ENCODE measurements at regions not wholly inside any gene's neighbourhood (a gene's known extent, or its start where the extent isn't known, plus 50 kb on each side); places are given as distances from the start of the nearest gene placed in this dataset.

DNA sequence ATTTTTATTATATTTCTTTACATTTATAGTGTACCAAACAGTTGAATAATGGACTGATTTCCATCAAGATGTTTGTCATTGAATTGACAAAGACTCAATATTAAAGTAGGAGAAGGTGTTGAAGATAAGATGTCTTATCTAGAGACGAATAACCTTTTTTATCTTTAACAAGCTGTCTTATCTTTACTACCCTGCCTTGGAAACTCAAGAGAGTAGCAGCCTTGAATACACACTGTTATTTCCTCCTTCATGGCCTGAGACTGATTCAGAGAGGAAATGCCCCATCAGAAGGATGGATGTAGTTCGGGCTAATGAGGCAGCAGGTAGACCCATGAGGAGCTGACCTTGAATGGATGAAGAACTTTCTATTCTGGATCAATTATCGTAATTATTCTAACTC, 365.1 kb upstream of the SEMA6D start:
- no peak for DNase-seq
- Mint-ChIP-seq H3K27ac (ENCODE audit: unreplicated experiment) (no peak overlapping the region), H3K27me3 (ENCODE audit: unreplicated experiment) (no peaks in the 10 kb centered on the region), H3K36me3 (ENCODE audit: insufficient read depth, unreplicated experiment) (no peaks in the 10 kb centered on the region), H3K4me3 (ENCODE audit: low read depth, unreplicated experiment) (no peak overlapping the region), H3K4me1 (ENCODE audit: low read depth, unreplicated experiment) (no peaks in the 10 kb centered on the region), H3K9me3 (ENCODE audit: low read depth, unreplicated experiment) (peaks cover 20% of the 10 kb centered on the region)
- no TSS peak for BruUV-seq (replicated peaks)
- intact Hi-C loops (cut with micrococcal nuclease; ENCODE audit: unreplicated experiment), result no loop called here
- TF ChIP-seq CTCF (IDR thresholded peaks at IDR 0.05; ENCODE audit: unreplicated experiment), result no peak
- CTCF ChIA-PET, result no interaction called here

- Mint-ChIP-seq H3K4me1 (ENCODE audit: low read depth, unreplicated experiment) (no peaks in the 10 kb centered on the region), H3K4me3 (ENCODE audit: low read depth, unreplicated experiment) (no peak overlapping the region), H3K27me3 (ENCODE audit: unreplicated experiment) (no peaks in the 10 kb centered on the region), H3K36me3 (ENCODE audit: insufficient read depth, unreplicated experiment) (no peaks in the 10 kb centered on the region), H3K9me3 (ENCODE audit: low read depth, unreplicated experiment) (peaks cover 12% of the 10 kb centered on the region), H3K27ac (ENCODE audit: unreplicated experiment) (no peak overlapping the region)
- intact Hi-C loops (cut with micrococcal nuclease; ENCODE audit: unreplicated experiment), result no loop called here
- no TSS peak for BruUV-seq (replicated peaks)
- CTCF ChIA-PET, result no interaction called here
- no peak for DNase-seq
- TF ChIP-seq CTCF (IDR thresholded peaks at IDR 0.05; ENCODE audit: unreplicated experiment), result no peak
Observed at GRCh38 chr15:47355759-47356158, 361.5 kb upstream of the SEMA6D start.

- H3K27me3 Mint-ChIP-seq (ENCODE audit: unreplicated experiment), result no peaks in the 10 kb centered on the region
- TF ChIP-seq CTCF (IDR thresholded peaks at IDR 0.05; ENCODE audit: unreplicated experiment), result no peak
- intact Hi-C loops (cut with micrococcal nuclease; ENCODE audit: unreplicated experiment), result no loop called here
- no TSS peak for BruUV-seq (replicated peaks)
- peaks cover 10% of the 10 kb centered on the region for H3K9me3 Mint-ChIP-seq (ENCODE audit: low read depth, unreplicated experiment)
- H3K4me1 Mint-ChIP-seq (ENCODE audit: low read depth, unreplicated experiment), result no peaks in the 10 kb centered on the region
- H3K27ac Mint-ChIP-seq (ENCODE audit: unreplicated experiment), result no peak overlapping the region
- no peak overlapping the region for H3K4me3 Mint-ChIP-seq (ENCODE audit: low read depth, unreplicated experiment)
- CTCF ChIA-PET, result no interaction called here
- no peak for DNase-seq
- no peaks in the 10 kb centered on the region for H3K36me3 Mint-ChIP-seq (ENCODE audit: insufficient read depth, unreplicated experiment)
Observed at GRCh38 chr15:47356297-47356696, 361.0 kb upstream of the SEMA6D start.

- intact Hi-C loops (cut with micrococcal nuclease; ENCODE audit: unreplicated experiment), result no loop called here
- Mint-ChIP-seq H3K9me3 (ENCODE audit: low read depth, unreplicated experiment) (peaks cover 12% of the 10 kb centered on the region), H3K36me3 (ENCODE audit: insufficient read depth, unreplicated experiment) (no peaks in the 10 kb centered on the region), H3K27me3 (ENCODE audit: unreplicated experiment) (no peaks in the 10 kb centered on the region), H3K4me1 (ENCODE audit: low read depth, unreplicated experiment) (no peaks in the 10 kb centered on the region), H3K4me3 (ENCODE audit: low read depth, unreplicated experiment) (no peak overlapping the region), H3K27ac (ENCODE audit: unreplicated experiment) (no peak overlapping the region)
- BruUV-seq (replicated peaks), result no TSS peak
- no peak for DNase-seq
- CTCF ChIA-PET, result no interaction called here
- no peak for TF ChIP-seq CTCF (IDR thresholded peaks at IDR 0.05; ENCODE audit: unreplicated experiment)
Observed at GRCh38 chr15:47358876-47359275, 358.4 kb upstream of the SEMA6D start.

GRCh38 chr15:47360305-47360704, 357.0 kb upstream of the SEMA6D start:
- intact Hi-C loops (cut with micrococcal nuclease; ENCODE audit: unreplicated experiment), result no loop called here
- CTCF ChIA-PET, result no interaction called here
- Mint-ChIP-seq H3K9me3 (ENCODE audit: low read depth, unreplicated experiment) (peaks cover 9% of the 10 kb centered on the region), H3K27ac (ENCODE audit: unreplicated experiment) (no peak overlapping the region), H3K4me1 (ENCODE audit: low read depth, unreplicated experiment) (no peaks in the 10 kb centered on the region), H3K36me3 (ENCODE audit: insufficient read depth, unreplicated experiment) (no peaks in the 10 kb centered on the region), H3K27me3 (ENCODE audit: unreplicated experiment) (no peaks in the 10 kb centered on the region), H3K4me3 (ENCODE audit: low read depth, unreplicated experiment) (no peak overlapping the region)
- no TSS peak for BruUV-seq (replicated peaks)
- TF ChIP-seq CTCF (IDR thresholded peaks at IDR 0.05; ENCODE audit: unreplicated experiment), result no peak
- DNase-seq, result no peak
